ENCODE measurements at regions not wholly inside any gene's neighbourhood (a gene's known extent, or its start where the extent isn't known, plus 50 kb on each side); places are given as distances from the start of the nearest gene placed in this dataset.

DNA sequence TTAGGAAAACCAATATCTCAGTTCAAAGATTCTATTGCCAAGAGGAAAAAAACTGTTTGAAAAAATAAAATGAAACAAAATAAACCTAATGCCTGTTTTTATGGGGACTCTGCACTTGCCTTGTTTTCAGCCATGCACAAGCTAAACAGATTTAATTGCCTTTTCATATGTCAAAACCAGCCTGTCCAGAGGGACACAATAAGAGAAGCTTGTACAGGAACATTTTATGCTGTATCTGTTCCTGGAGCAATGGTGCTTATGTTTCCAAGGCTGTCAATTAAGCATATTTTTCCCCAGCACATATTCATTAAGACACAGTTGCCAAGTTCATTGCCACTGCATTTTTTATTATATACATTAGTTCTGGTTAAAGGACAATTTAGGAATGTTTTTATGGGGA lies 470.9 kb downstream of the LRRIQ3 start:
- H3K4me2 ChIP-seq (ENCODE audit: low read length), result no peak overlapping the region
- no peaks in the 10 kb centered on the region for H3K27me3 ChIP-seq (ENCODE audit: insufficient read depth, low read depth, low read length)
- no peaks in the 10 kb centered on the region for H3F3A ChIP-seq (ENCODE audit: insufficient read depth, low read length, poor library complexity, severe bottlenecking)
- no peaks in the 10 kb centered on the region for H3K9me2 ChIP-seq (ENCODE audit: insufficient read depth, low read length)
- no peak for TF ChIP-seq MXI1 (conservative IDR thresholded peaks at IDR 0.05; ENCODE audit: poor library complexity, severe bottlenecking)
- TF ChIP-seq EP300 (conservative IDR thresholded peaks at IDR 0.05; ENCODE audit: poor library complexity, severe bottlenecking), result no peak
- TF ChIP-seq, protein P1, sequence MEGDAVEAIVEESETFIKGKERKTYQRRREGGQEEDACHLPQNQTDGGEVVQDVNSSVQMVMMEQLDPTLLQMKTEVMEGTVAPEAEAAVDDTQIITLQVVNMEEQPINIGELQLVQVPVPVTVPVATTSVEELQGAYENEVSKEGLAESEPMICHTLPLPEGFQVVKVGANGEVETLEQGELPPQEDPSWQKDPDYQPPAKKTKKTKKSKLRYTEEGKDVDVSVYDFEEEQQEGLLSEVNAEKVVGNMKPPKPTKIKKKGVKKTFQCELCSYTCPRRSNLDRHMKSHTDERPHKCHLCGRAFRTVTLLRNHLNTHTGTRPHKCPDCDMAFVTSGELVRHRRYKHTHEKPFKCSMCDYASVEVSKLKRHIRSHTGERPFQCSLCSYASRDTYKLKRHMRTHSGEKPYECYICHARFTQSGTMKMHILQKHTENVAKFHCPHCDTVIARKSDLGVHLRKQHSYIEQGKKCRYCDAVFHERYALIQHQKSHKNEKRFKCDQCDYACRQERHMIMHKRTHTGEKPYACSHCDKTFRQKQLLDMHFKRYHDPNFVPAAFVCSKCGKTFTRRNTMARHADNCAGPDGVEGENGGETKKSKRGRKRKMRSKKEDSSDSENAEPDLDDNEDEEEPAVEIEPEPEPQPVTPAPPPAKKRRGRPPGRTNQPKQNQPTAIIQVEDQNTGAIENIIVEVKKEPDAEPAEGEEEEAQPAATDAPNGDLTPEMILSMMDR (IDR thresholded peaks at IDR 0.05; ENCODE audit: poor library complexity, severe bottlenecking), result no peak
- TF ChIP-seq TAF1 (IDR thresholded peaks at IDR 0.05; ENCODE audit: low read depth), result no peak
- no peak for TF ChIP-seq SMC3 (conservative IDR thresholded peaks at IDR 0.05; ENCODE audit: poor library complexity)
- TF ChIP-seq RAD21 (conservative IDR thresholded peaks at IDR 0.05), result no peak
- no peak for TF ChIP-seq EZH2 (IDR thresholded peaks at IDR 0.05; ENCODE audit: borderline replicate concordance, insufficient read depth, low read length, poor library complexity, severe bottlenecking)
- H3K36me3 ChIP-seq (ENCODE audit: insufficient read depth, low read length), result no peaks in the 10 kb centered on the region
- no peaks in the 10 kb centered on the region for H3K9me3 ChIP-seq (ENCODE audit: low read length)
- no peak overlapping the region for H3K4me3 ChIP-seq (ENCODE audit: low read length)
- no peak overlapping the region for H3K9ac ChIP-seq (ENCODE audit: low read length)
- H3K27ac ChIP-seq (ENCODE audit: low read length), result no peak overlapping the region
- H4K20me1 ChIP-seq (ENCODE audit: insufficient read depth), result no peaks in the 10 kb centered on the region
- H2AFZ ChIP-seq (ENCODE audit: low read depth, low read length), result no peak overlapping the region
- no peaks in the 10 kb centered on the region for H3K79me2 ChIP-seq (replicated peaks; ENCODE audit: insufficient read depth, low read length)

DNA sequence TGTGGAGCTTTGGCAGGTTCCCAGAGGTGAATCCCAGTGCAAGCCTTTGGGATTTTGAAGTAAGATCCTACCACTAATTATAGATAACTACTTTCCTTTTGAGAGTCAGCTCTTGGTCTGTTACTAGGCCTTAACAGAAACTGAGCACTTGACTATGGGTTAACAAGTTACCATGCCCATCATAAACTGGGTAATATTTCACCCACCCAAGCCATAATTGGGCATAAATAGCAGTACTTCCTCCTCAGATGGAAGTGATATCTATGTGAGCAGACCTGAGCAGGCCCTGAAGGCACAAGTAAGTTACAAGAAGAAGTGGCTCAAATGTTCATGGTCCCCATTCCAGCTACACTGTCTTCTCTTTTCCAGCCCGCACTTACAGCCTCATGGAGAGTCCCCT lies 475.9 kb downstream of the LRRIQ3 start:
- Histone ChIP-seq H3K79me2 (replicated peaks; ENCODE audit: insufficient read depth, low read length) (no peaks in the 10 kb centered on the region), H3K36me3 (ENCODE audit: insufficient read depth, low read length) (no peaks in the 10 kb centered on the region), H3K9me3 (ENCODE audit: low read length) (no peaks in the 10 kb centered on the region), H3K4me3 (ENCODE audit: low read length) (no peak overlapping the region), H3K27ac (ENCODE audit: low read length) (no peak overlapping the region), H3K4me2 (ENCODE audit: low read length) (no peak overlapping the region), H3K27me3 (ENCODE audit: insufficient read depth, low read depth, low read length) (no peaks in the 10 kb centered on the region), H3K9me2 (ENCODE audit: insufficient read depth, low read length) (no peaks in the 10 kb centered on the region), H3F3A (ENCODE audit: insufficient read depth, low read length, poor library complexity, severe bottlenecking) (no peaks in the 10 kb centered on the region), H2AFZ (ENCODE audit: low read depth, low read length) (no peak overlapping the region), H3K9ac (ENCODE audit: low read length) (no peak overlapping the region), H4K20me1 (ENCODE audit: insufficient read depth) (no peaks in the 10 kb centered on the region)
- TF ChIP-seq, protein P1 (IDR thresholded peaks at IDR 0.05; ENCODE audit: poor library complexity, severe bottlenecking), result no peak
- TF ChIP-seq MXI1 (conservative IDR thresholded peaks at IDR 0.05; ENCODE audit: poor library complexity, severe bottlenecking) (no peak), EZH2 (IDR thresholded peaks at IDR 0.05; ENCODE audit: borderline replicate concordance, insufficient read depth, low read length, poor library complexity, severe bottlenecking) (no peak), RAD21 (conservative IDR thresholded peaks at IDR 0.05) (no peak), TAF1 (IDR thresholded peaks at IDR 0.05; ENCODE audit: low read depth) (no peak), POLR2AphosphoS5 (IDR thresholded peaks at IDR 0.05) (no peak), SMC3 (conservative IDR thresholded peaks at IDR 0.05; ENCODE audit: poor library complexity) (no peak), EP300 (conservative IDR thresholded peaks at IDR 0.05; ENCODE audit: poor library complexity, severe bottlenecking) (no peak)
- TF ChIP-seq, protein P2, sequence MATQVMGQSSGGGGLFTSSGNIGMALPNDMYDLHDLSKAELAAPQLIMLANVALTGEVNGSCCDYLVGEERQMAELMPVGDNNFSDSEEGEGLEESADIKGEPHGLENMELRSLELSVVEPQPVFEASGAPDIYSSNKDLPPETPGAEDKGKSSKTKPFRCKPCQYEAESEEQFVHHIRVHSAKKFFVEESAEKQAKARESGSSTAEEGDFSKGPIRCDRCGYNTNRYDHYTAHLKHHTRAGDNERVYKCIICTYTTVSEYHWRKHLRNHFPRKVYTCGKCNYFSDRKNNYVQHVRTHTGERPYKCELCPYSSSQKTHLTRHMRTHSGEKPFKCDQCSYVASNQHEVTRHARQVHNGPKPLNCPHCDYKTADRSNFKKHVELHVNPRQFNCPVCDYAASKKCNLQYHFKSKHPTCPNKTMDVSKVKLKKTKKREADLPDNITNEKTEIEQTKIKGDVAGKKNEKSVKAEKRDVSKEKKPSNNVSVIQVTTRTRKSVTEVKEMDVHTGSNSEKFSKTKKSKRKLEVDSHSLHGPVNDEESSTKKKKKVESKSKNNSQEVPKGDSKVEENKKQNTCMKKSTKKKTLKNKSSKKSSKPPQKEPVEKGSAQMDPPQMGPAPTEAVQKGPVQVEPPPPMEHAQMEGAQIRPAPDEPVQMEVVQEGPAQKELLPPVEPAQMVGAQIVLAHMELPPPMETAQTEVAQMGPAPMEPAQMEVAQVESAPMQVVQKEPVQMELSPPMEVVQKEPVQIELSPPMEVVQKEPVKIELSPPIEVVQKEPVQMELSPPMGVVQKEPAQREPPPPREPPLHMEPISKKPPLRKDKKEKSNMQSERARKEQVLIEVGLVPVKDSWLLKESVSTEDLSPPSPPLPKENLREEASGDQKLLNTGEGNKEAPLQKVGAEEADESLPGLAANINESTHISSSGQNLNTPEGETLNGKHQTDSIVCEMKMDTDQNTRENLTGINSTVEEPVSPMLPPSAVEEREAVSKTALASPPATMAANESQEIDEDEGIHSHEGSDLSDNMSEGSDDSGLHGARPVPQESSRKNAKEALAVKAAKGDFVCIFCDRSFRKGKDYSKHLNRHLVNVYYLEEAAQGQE (IDR thresholded peaks at IDR 0.05; ENCODE audit: borderline replicate concordance), result no peak
